ENCODE measurements at regions not wholly inside any gene's neighbourhood (a gene's known extent, or its start where the extent isn't known, plus 50 kb on each side); places are given as distances from the start of the nearest gene placed in this dataset.

GRCh38 chr9:103919605-103920209 lies 174.4 kb upstream of the SMC2 start:
- DNase-seq (ENCODE audit: low read depth) = no peak

- DNase-seq (ENCODE audit: low read depth) = no peak
Observed at GRCh38 chr9:103928442-103928841, 165.7 kb upstream of the SMC2 start.

GRCh38 chr9:103941104-103941503 lies 153.0 kb upstream of the SMC2 start:
- no peak for DNase-seq (ENCODE audit: low read depth)

- DNase-seq (ENCODE audit: low read depth) = no peak
Observed at GRCh38 chr9:103942200-103942599, 151.9 kb upstream of the SMC2 start.

- DNase-seq (ENCODE audit: low read depth) = no peak
Observed at GRCh38 chr9:103942651-103943050, 151.5 kb upstream of the SMC2 start.

GRCh38 chr9:103949096-103949495 lies 145.0 kb upstream of the SMC2 start:
- DNase-seq (ENCODE audit: low read depth) = no peak

- DNase-seq (ENCODE audit: low read depth) = no peak
Observed at GRCh38 chr9:103977163-103977562, 116.9 kb upstream of the SMC2 start.

GRCh38 chr9:103978396-103978795 lies 115.7 kb upstream of the SMC2 start:
- DNase-seq (ENCODE audit: low read depth) = no peak

GRCh38 chr9:103981912-103982311 lies 112.2 kb upstream of the SMC2 start:
- no peak for DNase-seq (ENCODE audit: low read depth)

- no peak for DNase-seq (ENCODE audit: low read depth)
Observed at GRCh38 chr9:103985077-103985476, 109.0 kb upstream of the SMC2 start.

- DNase-seq (ENCODE audit: low read depth) = no peak
Observed at GRCh38 chr9:103988821-103989220, 105.3 kb upstream of the SMC2 start.

GRCh38 chr9:103990311-103990710 lies 103.8 kb upstream of the SMC2 start:
- DNase-seq (ENCODE audit: low read depth) = no peak

GRCh38 chr9:103991001-103991400 lies 103.1 kb upstream of the SMC2 start:
- no peak for DNase-seq (ENCODE audit: low read depth)

GRCh38 chr9:103991698-103992097 lies 102.4 kb upstream of the SMC2 start:
- no peak for DNase-seq (ENCODE audit: low read depth)

GRCh38 chr9:103992938-103993579 lies 101.0 kb upstream of the SMC2 start:
- DNase-seq (ENCODE audit: low read depth) = no peak

GRCh38 chr9:103997856-103998370 lies 96.2 kb upstream of the SMC2 start:
- no peak for DNase-seq (ENCODE audit: low read depth)

- no peak for DNase-seq (ENCODE audit: low read depth)
Observed at GRCh38 chr9:103999375-104000062, 94.6 kb upstream of the SMC2 start.

GRCh38 chr9:104009826-104010225 lies 84.3 kb upstream of the SMC2 start:
- no peak for DNase-seq (ENCODE audit: low read depth)

GRCh38 chr9:104022083-104022482 lies 72.0 kb upstream of the SMC2 start:
- no peak for DNase-seq (ENCODE audit: low read depth)

GRCh38 chr9:104025104-104025503 lies 69.0 kb upstream of the SMC2 start:
- DNase-seq (ENCODE audit: low read depth) = no peak

- no peak for DNase-seq (ENCODE audit: low read depth)
Observed at GRCh38 chr9:104025945-104026344, 68.2 kb upstream of the SMC2 start.

- DNase-seq (ENCODE audit: low read depth) = no peak
Observed at GRCh38 chr9:104027295-104027694, 66.8 kb upstream of the SMC2 start.

GRCh38 chr9:104028827-104029226 lies 65.3 kb upstream of the SMC2 start:
- DNase-seq (ENCODE audit: low read depth) = no peak

Measured in activated T-cell treated with anti-CD3 and anti-CD28 coated beads for 24 hours (primary cell).